D721Med (cell line): ENCODE measurements at regions not wholly inside any gene's neighbourhood (a gene's known extent, or its start where the extent isn't known, plus 50 kb on each side); places are given as distances from the start of the nearest gene placed in this dataset.

ENCODE experiments used
- DNase-seq: peaks from one replicate; pipeline ENCODE4 v3.0.0; 2011; ENCODE audit warnings: low spot score; ENCODE audit not compliant: insufficient read length
- FAIRE-seq: peaks from 2 replicates; lab custom pipeline; 2011; peaks lifted over from hg19 to GRCh38; lab: Jason Lieb, UNC
- TF ChIP-seq, protein P1 (sequence below): IDR thresholded peaks from 2 replicates; pipeline ENCODE4 v1.5.1; 2012; ENCODE audit warnings: mild to moderate bottlenecking, control low read depth; ENCODE audit not compliant: insufficient read depth; ENCODE audit errors: missing control alignments

DNA sequence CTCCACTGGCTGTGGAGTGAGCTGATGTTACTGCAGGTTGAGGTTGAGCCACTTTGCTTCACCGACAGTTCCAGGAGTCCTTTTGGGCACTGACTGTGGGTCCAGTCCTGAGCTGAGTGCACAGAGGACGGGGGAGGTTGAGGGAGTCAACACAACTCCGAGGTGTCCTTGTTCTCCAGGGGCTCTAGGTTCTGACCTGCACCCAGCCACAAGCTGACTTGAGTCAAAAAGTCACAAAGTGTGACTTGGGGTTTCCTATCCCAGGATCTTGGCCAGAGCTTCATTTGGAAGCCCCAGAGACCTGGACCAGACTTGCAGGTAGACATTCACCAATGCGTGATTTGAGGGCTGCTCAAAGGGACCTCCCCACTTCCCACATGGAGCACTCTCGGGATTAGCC is 95.0 kb downstream of the FAM43A start:
- DNase-seq = no peak
- TF ChIP-seq, protein P1, sequence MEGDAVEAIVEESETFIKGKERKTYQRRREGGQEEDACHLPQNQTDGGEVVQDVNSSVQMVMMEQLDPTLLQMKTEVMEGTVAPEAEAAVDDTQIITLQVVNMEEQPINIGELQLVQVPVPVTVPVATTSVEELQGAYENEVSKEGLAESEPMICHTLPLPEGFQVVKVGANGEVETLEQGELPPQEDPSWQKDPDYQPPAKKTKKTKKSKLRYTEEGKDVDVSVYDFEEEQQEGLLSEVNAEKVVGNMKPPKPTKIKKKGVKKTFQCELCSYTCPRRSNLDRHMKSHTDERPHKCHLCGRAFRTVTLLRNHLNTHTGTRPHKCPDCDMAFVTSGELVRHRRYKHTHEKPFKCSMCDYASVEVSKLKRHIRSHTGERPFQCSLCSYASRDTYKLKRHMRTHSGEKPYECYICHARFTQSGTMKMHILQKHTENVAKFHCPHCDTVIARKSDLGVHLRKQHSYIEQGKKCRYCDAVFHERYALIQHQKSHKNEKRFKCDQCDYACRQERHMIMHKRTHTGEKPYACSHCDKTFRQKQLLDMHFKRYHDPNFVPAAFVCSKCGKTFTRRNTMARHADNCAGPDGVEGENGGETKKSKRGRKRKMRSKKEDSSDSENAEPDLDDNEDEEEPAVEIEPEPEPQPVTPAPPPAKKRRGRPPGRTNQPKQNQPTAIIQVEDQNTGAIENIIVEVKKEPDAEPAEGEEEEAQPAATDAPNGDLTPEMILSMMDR = no peak
- FAIRE-seq = no peak

DNA sequence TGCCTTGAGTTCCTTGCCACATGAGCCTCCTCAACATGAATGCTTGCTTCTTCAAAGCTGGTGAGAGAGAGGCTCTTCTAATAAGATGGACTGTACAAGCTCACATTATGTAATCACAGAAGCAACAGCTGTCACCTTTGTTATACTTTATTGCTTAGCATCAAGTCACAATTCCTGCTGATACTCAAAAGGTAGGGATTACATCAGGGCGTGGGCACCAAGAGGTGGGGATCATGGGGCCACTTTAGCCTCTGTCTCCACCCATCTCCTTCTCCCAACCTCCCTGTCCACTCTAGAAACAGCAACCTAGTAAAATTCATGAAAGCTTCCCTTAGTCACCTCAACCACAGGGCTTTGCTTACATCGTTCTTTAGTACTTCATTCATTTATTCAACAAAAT is 95.9 kb downstream of the FAM43A start:
- TF ChIP-seq, protein P1 = no peak
- FAIRE-seq = no peak

DNA sequence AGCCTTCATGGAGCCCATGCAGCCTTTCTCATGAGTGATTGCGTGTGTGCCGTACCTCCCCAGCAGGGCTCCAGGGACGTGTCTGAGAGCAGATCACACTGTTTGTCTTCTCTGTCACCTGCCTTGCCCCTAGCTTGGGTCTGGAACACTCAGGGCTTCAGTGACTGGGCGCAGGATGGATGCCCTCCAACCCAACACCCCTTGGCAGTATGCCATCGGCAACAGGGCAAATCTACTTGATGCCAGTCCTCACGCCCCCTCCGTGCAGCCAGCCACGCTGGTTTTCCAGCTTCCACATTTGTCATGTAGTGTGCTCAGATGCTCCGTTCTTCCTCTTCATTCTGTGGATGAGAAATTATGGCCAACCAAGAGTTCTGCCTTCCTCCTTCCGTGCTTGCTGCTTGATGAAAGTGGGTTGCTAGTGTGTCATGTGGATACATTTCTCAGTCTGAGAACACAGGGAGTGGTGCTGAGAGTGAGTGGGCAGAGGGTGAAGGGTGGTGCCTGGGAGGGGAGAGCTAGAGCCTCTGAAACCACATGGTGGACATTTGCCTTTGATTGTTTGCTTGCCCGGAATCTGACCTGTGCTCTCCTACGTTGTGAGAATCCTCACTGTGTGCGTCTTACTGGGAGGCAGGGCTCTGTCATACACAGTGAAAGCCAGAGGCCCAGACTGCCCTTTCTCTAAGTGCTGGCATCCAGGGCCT is 97.2 kb downstream of the FAM43A start:
- DNase-seq (no peak), FAIRE-seq (no peak)
- TF ChIP-seq, protein P1 = no peak

More for the DNA sequence above, 95.9 kb downstream of the FAM43A start:
- no peak for DNase-seq

DNA sequence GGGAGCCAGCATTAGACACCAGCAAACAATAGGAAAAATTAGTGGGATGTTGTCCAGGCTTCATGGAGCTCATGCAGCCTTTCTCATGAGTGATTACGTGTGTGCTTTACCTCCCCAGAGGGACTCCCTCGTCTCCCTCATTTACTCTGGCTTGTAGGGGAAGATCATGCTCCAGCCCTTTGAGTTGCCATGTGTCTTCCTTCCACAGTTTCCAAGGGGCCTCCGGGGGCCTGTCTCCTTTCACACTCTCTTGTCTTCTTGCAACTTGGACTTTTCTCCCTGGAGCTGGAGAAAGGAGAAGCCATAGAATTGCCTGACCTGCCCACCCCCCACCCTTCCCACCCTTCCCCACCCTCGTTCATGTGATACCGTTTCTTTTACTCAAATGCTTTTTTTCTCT is 98.7 kb downstream of the FAM43A start:
- FAIRE-seq (no peak), DNase-seq (no peak)
- TF ChIP-seq, protein P1 = no peak

DNA sequence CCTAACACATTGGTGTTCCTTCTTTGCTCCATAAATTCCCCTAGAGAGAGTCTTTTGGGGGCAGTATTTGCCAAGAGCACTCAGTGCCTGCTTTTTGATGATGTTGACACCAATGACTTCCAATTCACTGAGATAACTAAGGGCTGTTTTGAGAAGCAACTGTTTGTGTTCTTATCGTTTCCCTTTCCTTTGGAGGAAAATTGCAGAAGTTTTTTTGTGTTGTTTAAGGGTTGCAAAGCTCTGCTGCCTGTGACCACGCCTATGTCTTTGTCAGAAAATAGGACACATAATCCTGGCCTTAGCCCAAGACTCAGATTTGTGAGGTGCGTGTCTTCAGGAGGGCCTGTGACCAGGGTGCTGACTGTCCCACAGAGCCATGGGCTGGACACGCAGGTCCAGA is 99.6 kb downstream of the FAM43A start:
- TF ChIP-seq, protein P1 = no peak
- no peak for DNase-seq
- FAIRE-seq = no peak

DNA sequence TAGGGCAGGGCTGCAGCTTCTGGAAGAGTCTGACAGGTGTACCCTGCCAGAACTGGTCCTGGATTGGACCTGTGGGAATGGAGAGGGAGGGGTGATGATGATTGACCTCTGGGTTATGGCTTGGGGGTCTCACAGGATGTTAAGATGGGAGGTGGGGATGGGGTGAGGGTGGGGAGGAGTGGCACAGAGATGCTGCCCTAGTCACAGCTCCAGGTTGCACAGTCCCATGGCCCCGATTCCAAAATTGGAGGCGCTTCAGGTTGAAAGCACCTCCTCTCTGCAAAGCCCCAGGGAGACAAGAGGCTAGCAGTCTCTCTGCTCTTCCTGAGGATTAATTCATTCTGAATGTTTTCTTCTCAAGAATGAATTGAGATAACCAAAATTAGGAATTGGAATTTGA is 101.4 kb downstream of the FAM43A start:
- DNase-seq (no peak), FAIRE-seq (no peak)

DNA sequence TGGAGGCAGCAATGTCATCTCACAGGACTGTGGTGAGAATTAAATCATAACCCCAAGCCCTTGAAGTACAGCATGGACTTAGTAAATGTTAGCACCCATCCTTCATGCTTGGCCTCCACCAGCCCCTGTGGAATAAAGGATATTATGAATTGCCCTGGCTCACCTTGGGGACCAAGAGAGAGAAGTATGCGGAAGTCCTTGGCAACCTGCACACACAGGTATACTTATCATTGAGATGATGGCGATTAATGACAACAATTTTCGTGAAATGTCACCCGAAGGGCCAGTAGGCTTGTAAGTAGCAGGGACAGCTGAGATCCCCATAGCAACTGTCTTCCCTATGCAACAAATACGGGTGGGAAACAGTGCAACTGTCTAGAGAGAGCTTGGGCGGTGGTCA is 102.0 kb downstream of the FAM43A start:
- TF ChIP-seq, protein P1 = no peak
- FAIRE-seq = no peak
- DNase-seq = no peak

More for the DNA sequence above, 101.4 kb downstream of the FAM43A start:
- TF ChIP-seq, protein P1 = no peak
